HFF-Myc (cell line): ENCODE measurements at regions not wholly inside any gene's neighbourhood (a gene's known extent, or its start where the extent isn't known, plus 50 kb on each side); places are given as distances from the start of the nearest gene placed in this dataset.

Source experiments
- DNase-seq: peaks from one replicate; pipeline ENCODE4 v3.0.0-alpha.2; 2011; ENCODE audit warnings: low read depth; ENCODE audit errors: extremely low read depth
- H3K4me3 ChIP-seq: replicated peaks from 2 replicates; pipeline ENCODE4 v1.5.1; 2011; ENCODE audit warnings: low read depth, mild to moderate bottlenecking, control low read depth, low read length
- TF ChIP-seq, protein P1 (sequence below): IDR thresholded peaks from 2 replicates; pipeline ENCODE4 v1.5.1; 2012; ENCODE audit warnings: mild to moderate bottlenecking, low read depth, low read length, control low read depth; ENCODE audit errors: missing control alignments

DNA sequence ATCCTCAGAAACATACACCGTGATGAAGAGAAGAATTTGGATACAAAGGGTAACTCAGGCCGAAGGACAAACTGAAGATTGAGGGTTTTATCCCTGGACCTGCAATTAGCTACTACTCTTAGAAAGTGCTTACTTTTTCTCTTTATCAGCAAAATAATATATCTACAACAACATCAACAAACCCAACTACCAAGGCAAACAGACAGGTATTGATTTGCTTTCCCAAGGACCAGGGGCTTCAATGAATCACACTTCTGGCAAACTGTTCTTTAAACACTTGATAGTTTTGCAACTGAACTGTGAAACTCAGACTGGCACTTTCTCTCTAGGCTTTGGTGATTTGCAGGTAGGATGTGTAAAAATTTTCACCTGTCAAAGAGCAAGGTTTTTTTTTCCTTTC lies 247.5 kb downstream of the SEC23A start:
- no peak overlapping the region for H3K4me3 ChIP-seq
- TF ChIP-seq, protein P1, sequence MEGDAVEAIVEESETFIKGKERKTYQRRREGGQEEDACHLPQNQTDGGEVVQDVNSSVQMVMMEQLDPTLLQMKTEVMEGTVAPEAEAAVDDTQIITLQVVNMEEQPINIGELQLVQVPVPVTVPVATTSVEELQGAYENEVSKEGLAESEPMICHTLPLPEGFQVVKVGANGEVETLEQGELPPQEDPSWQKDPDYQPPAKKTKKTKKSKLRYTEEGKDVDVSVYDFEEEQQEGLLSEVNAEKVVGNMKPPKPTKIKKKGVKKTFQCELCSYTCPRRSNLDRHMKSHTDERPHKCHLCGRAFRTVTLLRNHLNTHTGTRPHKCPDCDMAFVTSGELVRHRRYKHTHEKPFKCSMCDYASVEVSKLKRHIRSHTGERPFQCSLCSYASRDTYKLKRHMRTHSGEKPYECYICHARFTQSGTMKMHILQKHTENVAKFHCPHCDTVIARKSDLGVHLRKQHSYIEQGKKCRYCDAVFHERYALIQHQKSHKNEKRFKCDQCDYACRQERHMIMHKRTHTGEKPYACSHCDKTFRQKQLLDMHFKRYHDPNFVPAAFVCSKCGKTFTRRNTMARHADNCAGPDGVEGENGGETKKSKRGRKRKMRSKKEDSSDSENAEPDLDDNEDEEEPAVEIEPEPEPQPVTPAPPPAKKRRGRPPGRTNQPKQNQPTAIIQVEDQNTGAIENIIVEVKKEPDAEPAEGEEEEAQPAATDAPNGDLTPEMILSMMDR: no peak
- DNase-seq: no peak

DNA sequence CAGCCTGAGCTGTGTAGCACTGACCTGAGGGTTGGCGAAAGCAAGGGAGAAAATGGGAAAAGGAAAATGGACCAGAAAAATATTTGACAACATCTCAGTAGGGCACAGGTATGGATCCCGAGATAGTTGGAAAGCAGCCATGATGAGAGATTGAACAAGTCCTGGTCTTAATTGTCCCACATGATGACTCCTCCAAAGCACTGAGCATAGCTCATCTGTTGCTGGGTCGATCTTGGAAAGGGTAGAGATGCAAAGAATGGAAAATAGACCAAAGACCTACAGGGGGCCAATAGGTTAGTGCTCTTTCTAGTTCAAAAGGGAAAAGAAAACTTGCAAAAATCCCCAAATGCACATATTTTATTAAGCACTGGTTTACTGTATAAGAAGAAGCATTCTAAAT lies 251.9 kb downstream of the SEC23A start:
- DNase-seq: no peak
- TF ChIP-seq, protein P1: no peak
- no peak overlapping the region for H3K4me3 ChIP-seq

DNA sequence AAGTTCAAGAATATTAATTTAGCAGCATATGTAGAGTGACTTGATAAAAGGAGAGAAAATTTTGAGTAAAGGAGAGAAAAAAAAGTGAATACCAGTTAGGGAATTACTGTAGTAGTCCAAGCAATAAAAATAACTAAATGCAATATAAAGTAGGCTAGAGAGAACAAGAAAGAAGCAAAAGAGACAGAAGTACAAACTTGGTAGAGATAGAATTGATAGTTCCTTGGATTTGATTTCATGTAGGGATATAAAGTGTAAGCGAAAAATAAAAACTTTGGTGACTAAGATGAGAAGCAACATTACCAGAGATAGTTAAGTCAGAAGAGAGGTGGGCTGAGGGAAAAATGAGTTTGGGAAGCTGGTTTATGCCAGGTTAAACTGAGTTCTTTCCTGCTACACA lies 252.4 kb downstream of the SEC23A start:
- no peak overlapping the region for H3K4me3 ChIP-seq
- TF ChIP-seq, protein P1: no peak
- DNase-seq: no peak

DNA sequence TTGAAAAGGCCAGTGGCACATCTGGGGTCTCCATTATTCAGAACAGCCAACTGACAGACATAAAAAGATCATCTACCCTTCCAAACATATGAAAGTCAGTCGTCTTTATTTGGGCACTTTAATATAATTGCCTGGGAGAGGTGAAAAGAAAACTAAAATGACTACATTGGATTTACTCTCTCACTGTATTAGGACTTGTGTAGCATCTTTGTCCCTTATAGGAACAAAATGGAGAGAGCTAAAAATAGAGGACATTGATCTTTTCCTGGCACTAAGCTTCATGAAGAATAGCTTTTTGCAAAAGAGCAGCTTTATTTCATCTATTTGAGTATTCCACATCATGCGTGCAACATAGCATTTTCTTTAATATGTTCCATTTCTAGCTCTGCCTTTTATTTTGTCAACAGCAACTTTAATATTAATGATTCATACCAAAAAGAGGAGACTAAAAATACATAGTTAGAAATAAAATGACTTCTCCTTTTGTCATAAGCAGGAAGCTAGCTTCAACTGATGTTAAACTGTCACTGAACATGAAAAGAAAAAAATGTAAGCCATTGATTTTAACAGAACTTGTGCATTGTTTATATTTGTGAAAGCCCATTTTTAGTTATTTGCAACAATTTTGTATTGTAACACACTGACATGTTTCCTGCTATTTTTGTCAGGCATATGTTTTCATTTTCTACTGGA lies 254.6 kb downstream of the SEC23A start:
- no peak for DNase-seq
- no peak overlapping the region for H3K4me3 ChIP-seq
- TF ChIP-seq, protein P1: no peak

DNA sequence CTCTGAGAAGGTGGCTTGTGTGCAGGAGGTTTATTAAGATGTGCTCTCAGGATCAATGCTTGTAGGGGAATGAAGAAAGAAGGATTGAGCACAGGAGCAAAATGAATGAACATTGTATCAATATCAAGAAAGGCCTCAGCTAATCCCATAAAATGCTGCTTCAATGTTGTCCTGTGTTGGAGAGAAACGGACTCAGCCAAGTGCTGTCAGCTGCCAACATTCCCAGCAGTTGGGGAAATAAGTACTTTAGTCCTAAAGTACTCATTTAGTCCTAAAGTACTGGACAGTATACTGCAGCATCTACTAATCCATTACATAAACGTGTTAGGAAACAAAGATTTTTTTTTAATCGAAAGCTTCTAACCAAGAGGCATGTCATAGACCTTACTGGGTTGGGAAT lies 255.9 kb downstream of the SEC23A start:
- DNase-seq: no peak
- TF ChIP-seq, protein P1: no peak
- H3K4me3 ChIP-seq: no peak overlapping the region

DNA sequence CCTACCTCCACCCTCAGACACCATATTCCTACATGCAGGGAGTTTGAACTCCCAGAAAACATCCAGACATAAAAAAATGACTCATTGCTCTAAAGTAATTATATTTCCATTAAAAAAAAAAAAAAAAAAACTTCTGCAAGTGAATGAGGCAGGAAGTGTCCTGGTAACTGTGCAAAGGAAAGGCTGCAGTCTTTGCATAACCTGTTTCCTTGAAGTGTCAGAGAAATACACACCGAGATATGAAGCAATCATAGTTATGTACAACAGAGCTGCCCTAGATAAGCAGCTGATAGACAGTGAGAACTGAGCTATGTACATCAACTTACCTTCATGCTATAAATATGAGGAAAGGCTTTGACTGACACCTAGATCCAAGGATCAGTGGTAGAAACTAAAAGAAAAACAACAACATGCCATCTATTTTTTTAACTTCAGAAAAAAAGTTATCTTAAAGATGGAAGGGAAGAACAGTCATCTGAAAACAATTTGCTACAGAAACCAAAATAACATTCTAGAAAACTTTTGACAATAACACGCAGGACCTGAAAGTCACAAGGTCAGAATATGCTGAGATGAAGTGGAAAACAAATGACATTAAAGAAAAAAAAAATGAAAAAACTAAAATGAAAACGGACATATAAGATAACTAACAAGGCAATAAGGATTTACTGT lies 263.2 kb downstream of the SEC23A start:
- TF ChIP-seq, protein P1: no peak
- DNase-seq: no peak
- no peak overlapping the region for H3K4me3 ChIP-seq
